ENCODE measurements at regions not wholly inside any gene's neighbourhood (a gene's known extent, or its start where the extent isn't known, plus 50 kb on each side); places are given as distances from the start of the nearest gene placed in this dataset.
"Not testable (repeated sequence)": the region's sequence is repeated elsewhere in the genome, so short reads cannot be mapped to it uniquely, and the experiment has no call there.

DNA sequence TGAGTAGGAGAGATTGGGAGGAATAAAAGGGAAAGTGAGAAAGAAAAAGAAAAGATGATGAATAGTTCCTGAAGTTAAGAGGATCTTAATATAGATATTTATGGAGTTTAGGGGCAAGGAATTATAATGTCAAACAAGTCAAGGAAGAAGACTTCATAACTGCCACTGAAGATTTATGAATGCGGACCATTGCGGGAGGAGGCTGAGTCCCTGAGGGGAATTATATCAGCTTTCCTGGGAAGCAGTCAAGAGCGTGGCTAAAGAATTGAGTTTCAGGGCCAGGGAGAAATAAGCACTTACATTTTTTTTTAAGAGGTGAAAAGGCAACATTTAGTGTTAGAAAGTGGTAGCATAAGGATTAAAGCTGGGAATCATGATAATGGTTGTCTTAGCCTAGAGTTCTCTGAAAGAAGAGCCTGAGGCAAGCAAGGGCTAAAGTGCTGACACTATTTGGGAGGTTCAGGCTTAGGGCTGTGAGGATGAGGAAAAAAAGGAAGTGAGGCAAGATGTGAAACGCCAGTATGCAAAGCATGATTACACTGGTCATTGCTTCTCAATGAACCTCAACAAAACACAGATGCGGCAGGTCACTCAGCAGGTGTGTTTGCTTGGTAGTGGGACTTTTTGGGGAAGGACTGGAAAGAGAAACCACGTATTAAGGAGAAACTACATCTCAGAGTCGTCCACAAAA, 217.1 kb downstream of the SLC4A3 start:
- no peak for DNase-seq

DNA sequence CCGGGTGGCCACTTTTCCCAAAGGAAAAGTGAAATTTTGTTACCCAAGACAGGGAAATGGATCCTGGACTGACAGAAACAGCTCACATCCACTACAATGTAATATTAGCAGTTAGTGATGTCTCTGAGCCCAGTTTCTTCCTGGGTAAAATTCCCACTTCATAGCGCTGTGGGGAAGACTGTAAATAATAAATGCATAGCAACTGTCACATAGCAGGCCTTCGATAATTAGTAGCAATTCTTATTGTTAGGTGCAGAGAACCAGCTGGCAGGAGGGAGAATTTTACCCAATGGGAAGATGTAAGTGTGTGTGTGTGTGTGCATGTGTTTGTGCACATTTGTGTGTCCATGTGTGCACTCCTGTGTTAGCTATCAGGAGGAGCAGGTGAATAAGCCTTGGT, 221.5 kb downstream of the SLC4A3 start:
- DNase-seq: no peak

DNA sequence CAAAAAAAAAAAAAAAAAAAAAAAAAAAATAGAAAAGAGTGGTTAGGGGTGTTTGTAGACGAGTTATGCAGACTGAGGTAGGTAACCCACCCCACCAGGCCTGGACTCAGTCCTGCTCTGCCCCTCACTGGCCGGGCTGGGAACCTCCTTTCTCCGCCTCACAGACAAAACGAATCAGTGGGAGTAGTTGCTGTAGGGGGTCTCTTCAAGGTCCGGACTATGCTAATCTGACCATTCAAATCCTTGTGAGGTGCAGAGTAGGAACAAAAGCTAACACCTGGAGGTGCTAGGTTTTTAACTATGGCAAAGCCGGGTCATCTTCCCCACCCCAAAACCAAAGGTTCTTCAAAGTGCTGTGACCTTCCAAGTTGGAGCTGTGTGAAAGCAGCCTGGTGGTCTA, 223.7 kb downstream of the SLC4A3 start:
- DNase-seq: no peak

DNA sequence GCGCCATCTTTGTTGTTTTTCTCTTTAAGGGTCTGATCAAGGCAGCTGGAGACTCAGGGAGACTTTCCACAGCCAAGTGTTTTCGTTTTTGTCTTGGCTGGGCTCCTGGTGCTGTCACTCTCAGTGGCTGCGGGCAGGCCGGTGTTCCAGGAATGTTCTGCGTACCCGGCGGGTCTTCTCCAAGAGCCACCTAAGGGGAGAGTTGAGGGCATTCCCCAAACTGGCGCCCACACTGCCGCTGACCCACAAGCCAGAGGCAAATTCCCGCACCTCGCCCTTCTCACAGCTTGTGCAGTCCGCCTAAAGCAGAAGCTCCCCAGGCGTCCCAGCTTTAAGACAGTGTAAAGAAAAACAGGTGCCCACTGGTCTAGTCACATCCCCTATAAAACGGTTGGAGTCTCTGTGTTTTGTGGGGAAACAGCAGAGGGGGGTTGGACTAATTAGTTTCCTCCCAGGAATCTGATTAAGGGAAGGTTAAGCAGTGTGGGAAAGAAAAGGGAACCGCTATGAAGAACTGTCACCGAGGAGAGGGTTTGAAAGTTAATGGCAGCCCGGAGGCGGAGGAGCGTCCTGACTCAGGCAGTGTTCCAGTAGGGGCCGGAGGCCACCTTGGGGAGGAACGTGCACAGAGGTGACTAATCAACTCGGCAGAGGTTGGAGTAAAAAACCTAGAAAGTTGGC, 224.5 kb downstream of the SLC4A3 start:
- DNase-seq: no peak

DNA sequence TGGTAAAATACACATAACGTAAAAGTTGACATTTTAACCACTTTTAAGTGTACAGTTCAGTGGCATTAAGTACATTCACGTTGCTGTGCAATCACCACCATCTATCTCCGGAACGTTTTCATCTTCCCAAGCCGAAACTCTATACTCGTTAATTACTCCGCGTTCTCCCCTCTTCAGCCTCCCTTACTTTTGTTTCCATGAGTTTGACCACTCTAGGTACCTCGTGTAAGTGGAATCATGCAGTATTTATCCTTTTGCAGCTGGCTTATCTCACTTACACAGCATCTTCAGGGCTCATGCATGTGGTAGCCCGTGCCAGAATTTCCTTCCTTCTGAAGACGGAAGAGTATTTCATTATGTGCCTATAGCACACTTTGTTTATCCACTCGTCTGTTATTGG, 225.2 kb downstream of the SLC4A3 start:
- DNase-seq: no peak

DNA sequence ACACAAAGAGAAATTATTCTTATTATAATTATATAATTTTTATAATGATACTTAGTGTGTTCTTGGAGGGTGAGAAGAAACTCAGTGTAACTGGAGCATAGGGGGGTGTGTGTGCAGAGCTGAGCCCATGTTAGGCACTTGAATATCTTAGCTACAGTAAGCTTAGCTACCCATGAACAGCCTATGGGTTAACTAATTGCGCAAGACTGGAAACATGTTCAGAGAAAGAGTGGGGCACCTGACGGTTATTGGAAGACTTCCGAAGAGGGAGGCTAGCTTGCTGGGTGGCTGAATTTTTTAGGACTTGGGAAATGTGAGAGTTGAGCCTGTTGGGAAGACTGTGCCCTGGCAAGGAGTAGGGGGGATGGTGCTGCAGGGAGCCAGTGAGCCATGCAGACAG, 229.2 kb downstream of the SLC4A3 start:
- DNase-seq: no peak

DNA sequence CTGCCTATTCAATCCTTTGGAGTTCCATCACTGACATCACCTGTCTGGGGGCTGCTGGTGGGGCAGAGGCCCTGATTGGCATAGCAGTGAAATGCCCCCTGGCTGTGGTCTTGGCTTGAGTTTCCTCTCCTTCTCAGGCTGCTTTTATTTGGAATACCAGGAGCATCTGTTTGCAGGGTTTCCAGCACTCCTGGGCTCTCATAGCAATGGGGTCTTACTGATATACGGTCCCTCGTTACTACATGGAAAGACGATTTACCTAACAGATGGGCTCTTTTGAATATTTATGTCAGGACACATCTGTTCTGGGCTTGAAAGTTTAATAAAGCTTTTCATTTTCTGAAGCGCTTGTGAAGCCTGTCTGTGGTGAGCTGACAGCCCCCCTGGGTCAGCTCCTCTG, 230.3 kb downstream of the SLC4A3 start:
- DNase-seq: no peak

DNA sequence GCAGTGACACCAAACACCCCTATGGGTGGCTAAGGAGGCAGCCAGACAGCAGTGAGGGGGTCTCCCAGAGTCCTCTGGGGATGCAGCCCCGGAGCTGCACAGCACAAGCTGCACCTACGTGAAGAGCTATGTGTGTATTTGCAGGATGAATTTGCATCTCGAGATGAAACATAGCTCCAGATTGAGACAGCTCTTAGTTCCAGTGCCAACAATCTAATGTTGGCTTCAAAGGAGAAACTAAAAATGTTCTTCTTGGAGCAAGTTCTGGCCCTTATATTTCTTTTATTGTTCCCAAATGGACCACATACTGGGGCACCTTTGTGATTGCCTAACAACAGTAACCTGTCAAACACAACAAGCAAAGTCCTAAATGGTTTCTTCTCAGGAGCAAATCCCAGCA, 233.9 kb downstream of the SLC4A3 start:
- DNase-seq: no peak

DNA sequence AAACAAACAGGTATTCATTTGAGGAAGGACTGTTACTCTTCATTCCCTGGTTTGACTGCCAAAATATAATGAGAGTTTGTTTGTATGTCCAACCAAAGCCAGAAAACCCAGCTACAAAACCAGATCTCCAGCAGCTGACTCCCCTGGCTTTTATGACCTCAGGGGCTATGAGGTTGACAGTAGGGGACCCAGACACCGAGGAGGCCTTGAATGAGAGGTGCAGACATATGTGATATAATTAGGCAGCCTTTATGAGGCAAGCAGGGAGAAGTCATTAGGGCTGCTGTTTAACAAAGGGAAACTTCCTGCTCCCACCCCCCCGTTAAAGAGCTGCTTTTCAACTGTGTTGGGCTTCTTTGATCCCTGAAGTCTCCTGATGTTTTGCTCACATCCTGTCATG, 236.7 kb downstream of the SLC4A3 start:
- DNase-seq: no peak

DNA sequence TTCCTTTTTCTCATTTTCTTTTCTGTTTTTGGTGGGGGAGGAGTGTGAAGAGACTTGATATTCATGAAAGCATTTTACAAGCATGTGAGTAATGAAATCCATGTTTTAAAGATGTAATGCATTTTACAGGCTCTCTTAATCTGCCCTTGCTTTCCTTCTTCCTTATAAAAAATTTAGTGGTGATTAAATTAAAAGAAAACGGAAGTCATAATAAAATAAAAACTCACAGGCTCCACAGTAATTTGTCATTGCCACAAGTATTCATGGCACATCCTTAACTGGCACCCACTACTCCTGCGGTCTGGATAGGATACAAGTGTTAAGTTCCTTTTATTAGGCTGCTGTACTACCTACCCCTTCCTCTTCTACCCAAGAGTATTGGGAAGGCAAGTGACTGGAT, 241.2 kb downstream of the SLC4A3 start:
- DNase-seq: no peak

DNA sequence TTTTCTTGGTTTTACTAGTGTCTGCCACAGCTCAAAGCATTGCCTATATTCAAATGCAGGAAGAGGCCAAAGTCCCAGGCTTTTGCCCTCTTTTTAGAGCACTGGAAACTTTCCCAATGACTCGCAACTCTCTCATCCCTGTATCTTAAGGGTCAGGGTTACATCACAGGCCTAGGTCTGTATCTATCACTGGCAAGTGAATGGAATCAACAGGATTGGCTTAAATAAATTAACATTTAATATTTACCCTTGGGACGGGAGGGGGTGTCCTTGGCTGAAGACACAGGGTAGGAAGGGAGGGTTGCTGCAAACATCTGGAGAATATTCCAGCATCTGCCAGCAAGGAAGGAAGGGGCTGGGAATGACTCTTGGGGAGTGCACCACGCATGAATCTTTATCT, 242.6 kb downstream of the SLC4A3 start:
- no peak for DNase-seq

DNA sequence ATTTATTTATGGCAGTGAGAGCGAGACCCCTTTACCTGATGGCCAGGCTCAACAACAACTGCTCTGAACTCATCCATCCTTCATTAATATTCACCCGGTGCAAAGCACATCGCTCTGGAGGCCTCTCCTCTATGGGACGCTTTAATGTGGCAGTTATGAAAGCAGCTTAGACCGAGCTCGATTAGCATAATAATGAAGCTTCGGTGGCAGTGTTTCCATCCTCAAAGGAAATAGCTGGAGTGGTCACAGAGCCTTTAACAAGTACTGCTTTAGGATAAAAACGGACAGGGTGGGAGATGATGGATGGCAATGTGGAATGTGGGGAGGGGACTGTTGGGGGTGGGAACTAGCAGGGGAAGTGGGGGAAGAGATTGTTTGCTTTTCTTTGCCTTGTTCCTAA, 243.9 kb downstream of the SLC4A3 start:
- DNase-seq: no peak

DNA sequence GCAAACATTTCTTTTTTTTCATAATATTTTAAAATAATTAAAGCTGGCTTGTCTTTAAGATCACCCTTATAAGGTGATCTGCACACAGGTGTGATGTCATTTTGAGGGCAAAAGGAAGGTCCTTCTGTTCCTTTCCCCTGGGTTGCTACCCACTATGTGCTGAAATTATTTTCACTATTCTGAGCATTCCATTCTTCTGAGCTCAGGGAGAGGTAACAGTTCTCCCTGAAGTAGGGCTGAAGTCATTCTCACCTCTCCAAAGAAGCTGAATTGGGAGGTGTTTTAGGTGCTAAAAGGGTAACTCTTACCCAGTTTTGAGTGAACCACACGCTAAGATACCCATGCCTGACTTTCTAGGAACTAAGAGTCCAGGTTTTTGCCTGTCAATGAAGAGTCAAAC, 247.6 kb downstream of the SLC4A3 start:
- DNase-seq: no peak

DNA sequence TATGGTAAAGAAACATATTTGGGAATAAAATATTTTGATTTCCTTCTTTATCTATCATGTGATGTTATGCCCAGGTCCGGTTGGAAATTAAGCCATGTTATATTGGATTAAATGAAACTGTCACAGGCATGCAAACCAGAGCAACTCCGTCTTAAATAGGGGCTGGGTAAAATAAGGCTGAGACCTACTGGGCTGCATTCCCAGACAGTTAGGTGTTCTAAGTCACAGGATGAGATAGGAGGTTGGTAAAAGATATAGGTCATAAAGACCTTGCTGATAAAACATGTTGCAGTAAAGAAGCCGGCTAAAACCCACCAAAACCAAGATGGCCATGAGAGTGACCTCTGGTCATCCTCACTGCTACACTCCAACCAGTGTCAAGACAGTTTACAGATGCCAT, 248.6 kb downstream of the SLC4A3 start:
- DNase-seq: not testable (repeated sequence)

DNA sequence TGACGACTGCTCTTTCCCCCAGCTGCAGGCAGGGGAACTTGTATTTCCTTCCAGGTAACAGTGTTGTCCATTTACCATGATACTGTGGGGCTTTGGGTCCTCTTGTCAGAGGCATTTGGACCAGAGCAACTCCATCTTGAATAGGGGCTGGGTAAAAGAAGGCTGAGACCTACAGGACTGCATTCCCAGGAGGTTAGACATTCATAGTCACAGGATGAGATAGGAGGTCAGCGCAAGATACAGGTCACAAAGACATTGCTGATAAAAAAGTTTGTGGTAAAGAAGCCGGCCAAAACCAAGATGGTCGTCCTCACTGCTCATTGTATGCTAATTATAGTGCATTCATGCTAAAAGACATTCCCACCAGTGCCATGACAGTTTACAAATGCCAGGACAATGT, 249.5 kb downstream of the SLC4A3 start:
- DNase-seq: no peak

DNA sequence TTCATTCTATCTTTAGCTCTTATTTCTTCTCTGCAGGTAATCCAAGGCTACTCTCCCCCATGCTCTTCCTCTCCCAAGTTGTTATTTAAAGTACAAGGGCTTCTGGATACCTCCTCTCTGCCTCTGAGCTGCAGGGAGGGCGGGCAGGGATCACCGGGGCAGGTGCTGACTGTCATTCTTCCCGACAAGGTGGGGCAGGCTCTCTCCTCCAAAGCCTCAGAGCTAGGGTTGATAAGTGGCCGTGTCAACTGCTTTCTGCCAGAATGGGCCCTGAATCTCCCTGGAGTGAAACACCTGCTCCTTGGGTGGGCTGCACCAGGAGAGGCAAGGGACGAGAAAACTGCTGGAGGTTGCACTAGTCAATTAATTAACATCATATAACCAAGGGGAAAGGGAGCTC, 250.3 kb downstream of the SLC4A3 start:
- no peak for DNase-seq

DNA sequence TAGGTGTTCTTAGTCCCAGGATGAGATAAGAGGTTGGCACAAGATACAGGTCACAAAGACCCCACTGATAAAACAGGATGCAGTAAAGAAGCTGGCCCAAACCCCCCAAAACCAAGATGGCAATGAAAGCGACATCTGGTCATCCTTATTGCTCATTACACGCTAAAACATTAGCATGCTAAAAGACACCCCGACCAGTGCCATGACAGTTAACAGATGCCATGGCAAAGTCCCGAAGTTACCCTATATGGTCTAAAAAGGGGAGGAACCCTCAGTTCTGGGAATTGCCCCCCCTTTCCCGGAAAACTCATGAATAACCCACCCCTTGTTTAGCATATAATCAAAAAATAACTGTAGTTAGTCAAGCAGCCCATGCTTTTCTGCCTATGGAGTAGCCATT, 251.1 kb downstream of the SLC4A3 start:
- DNase-seq: no peak

DNA sequence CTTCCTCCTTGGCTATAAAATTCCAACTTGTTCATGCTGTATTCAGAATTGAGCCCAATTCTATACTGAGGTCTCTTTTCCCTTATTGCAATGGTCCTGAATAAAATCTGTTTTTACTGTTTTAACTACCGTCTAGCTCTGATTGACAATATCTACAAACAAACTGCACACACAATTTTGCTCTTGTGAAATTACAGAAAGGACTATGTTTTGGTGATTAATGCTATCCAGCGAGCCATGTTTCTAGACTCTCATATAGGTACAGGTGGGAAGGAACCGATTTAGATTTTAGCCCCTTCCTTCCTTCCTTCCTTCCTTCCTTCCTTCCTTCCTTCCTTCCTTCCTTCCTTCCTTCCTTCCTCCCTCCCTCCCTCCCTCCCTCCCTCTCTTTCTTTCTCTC, 254.4 kb downstream of the SLC4A3 start:
- DNase-seq: no peak

DNA sequence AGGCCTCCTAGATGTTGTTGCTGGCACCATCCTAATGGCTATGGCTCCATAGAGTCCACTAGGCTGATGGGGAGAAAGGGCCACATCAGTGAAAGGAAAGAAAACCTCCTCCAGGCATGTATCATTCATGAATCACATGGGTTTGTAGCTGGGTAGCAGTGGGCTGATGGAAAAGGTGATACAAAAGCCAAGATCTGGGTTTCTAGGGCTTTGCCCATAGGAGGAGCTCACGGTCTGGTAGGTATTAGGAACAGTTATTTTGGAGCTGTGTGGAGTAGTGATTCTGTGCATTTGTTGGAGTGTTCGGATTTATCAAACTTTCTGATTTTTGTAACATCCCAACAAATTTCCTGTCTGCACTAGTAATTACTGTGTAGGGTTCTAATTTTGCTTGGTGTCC, 259.2 kb downstream of the SLC4A3 start:
- DNase-seq: no peak

DNA sequence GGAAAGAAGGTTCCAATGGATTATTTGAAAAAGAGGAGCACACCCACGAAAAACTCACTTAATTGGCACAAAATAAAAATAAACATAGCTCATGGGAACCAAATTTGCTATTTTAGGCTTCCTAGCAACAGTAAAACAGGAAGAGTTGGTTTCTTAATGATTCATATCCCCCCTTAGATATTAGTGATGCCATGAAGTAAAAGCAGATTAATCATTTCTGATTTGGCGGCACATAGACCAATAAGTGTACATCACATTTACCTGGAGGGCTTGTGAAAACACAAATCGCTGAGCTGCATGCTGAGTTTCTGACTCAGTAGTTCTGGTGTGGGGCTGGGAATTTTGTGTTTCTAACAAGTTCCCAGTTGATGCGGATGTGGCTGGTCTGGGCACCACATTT, 260.4 kb downstream of the SLC4A3 start:
- DNase-seq: no peak

DNA sequence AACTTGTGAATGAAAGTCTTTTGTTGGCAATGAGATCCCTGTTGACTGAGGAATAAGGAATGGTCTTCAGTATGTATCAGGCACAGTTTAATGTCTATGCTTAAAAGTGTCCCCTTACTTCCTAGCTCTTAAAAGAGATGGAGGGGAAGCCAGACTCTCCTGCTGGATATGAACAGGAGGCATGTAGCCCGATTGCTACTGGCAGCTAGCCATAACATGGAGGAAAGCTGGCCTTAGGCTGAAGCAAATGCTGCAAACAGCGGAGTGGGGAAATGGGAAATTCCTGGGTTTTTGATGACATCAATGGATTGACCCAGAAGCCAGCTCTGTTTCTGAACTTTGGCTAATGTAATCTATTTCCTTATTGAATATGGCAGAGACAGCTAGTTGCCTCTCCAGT, 266.1 kb downstream of the SLC4A3 start:
- no peak for DNase-seq

DNA sequence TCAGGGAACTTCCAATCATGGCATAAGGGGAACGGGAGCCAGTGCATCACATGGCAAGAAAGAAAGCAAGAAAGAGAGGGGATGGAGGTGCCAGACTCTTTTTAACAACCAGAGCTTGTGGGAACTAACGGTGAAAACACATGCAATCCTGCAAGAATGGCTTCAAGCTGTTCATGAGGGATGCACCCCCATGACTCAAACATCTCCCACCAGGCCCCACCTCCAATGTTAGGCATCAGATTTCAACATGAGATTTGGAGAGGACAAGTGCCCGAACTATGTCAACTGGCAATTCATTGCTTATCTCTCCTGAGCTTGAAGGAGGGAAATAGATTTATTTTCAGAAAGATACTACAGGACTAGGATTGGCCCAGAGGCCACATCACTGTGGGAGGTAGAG, 270.0 kb downstream of the SLC4A3 start:
- no peak for DNase-seq

DNA sequence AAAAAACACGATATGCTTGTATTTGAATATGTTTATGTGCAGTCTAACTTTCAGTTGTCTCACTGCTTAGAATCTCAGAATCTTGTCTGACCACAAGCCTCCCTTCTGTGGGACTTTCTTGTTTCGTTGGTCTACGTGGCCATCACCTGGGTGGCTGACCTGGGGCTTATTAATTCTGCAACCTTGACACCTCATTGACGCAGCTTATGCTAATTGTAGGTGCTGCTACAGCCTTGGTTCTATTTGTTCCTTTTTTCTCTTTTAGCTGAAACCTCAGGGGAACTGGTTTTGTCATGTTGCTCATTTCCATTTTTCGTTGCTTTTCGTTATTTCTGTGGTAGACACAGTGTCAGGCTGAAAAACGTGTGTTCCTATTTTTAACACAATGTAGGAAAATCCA, 273.7 kb downstream of the SLC4A3 start:
- DNase-seq: no peak

DNA sequence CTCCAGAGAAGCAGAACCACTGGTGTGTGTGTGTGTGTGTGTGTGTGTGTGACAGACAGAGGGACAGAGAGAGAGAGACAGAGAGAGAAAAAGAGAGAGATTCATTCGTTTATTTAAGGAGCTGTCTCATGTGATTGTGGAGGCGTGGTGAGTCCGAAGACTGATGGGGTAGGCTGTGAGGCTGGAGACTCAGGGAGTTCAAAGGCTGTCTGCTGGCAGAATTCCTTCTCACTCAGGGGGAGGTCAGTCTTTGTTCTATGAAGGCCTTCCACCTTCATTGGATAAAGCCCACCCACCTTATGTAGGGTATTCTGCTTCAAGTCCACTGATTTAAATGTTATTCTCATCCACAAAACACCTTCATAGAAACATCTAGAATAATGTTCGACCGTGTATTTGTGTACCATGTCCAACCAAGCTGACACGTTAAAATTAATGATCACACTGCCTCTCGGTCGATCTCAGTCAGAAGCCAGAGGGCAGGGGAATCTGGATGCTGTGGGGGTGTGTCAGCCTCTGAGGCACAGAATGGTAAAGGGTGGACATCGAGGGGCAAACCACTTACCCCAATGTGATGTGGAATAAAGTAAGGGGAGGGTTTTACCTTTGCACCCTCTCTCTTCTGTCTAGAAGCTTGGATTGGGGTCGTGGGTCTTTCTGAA, 275.6 kb downstream of the SLC4A3 start:
- no peak for DNase-seq

DNA sequence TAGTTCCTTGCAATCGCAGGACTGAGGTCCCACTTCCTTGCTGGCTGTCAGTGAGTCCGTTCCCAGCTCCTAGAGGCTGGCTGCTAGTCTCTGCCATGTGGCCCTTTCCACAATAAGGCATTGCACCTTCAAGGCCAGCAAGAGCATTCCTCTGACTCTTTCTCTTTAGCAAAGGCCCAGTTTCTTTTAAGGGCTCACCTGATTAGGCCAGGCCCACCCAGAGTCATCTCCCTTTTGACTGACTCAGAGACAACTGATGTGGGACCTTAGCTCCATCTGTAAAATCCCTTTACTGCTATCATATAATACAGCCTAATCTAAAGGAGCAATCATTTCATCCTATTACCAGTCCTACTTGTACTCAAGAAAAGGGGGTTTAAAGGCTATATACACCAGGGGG, 278.2 kb downstream of the SLC4A3 start:
- DNase-seq: no peak
